ENCODE measurements at regions not wholly inside any gene's neighbourhood (a gene's known extent, or its start where the extent isn't known, plus 50 kb on each side); places are given as distances from the start of the nearest gene placed in this dataset.
A peak's percentile ranks its signal among the peaks of the same experiment; 100 is the strongest.

- no peak for DNase-seq (ENCODE audit: low read depth)
These were observed 273.9 kb downstream of the CDC5L start for GRCh38 chr6:44661221-44662008.

GRCh38 chr6:44662461-44663121, 275.1 kb downstream of the CDC5L start:
- no peak for DNase-seq (ENCODE audit: low read depth)

DNA sequence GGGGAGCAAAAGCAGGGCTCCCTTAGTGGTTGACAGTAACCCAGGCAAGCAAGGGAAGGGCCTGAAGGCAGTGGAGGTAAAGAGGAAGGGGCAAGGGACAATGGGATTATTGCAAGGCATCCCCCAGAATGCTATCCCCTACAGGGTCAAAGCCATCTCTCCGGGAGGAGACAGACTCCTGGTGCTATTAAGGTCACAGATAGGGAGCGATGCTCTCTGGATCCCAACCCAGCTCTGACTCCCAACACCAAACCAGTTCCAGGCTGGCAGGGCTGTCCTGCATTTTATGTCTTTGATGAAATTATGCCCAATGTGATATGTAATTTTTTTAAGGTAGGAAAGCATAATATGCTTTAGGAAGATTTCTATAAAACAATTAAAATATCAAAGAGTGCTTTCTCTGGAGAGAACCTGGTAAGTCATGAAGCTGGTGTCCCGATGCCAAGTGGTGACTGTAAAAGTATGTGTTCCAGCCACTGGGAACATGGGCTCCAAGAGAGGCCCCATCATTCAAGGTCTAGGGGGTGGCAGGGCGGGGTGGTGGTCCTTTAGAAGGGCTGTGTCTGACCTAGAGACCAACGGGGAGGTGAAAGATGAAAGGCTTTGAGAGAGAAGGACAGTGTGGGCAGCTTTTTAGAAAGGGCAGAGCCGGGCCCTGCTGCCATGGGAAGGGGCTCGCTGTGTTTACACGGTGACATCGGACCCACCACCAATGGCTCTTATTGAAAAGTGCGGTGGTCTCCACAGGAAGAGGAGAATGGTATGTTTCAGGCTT, 276.5 kb downstream of the CDC5L start:
- no peak for DNase-seq (ENCODE audit: low read depth)

GRCh38 chr6:44664716-44665115, 277.2 kb downstream of the CDC5L start:
- no peak for DNase-seq (ENCODE audit: low read depth)

GRCh38 chr6:44665143-44665542, 277.6 kb downstream of the CDC5L start:
- no peak for DNase-seq (ENCODE audit: low read depth)

DNA sequence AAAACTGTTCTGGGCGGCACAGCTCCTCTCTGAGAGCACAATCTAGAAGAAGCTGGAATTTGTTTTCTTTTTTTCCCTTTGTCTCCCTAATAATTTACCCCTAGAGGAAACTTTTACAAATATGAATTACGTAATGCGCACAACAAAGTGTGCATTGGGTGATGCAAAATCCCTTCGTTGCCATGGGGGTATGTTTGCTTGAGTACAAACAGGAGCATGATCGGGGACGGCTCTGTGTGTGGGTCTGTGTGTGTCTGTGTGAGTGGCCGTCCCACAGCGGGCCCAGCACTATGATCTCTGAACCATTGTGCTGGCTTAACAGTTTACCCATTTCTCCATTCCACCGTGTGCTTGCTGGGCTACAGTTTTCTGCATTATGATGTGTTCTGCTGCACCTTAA, 278.2 kb downstream of the CDC5L start:
- DNase-seq (ENCODE audit: low read depth): no peak

GRCh38 chr6:44666324-44666723, 278.8 kb downstream of the CDC5L start:
- DNase-seq (ENCODE audit: low read depth): no peak

GRCh38 chr6:44667226-44667625, 279.7 kb downstream of the CDC5L start:
- no peak for DNase-seq (ENCODE audit: low read depth)

- DNase-seq (ENCODE audit: low read depth): peak; percentile 14
These were observed 280.3 kb downstream of the CDC5L start for GRCh38 chr6:44667668-44668390.

- no peak for DNase-seq (ENCODE audit: low read depth)
These were observed 281.0 kb downstream of the CDC5L start for GRCh38 chr6:44668391-44668930.

- no peak for DNase-seq (ENCODE audit: low read depth)
These were observed 281.7 kb downstream of the CDC5L start for GRCh38 chr6:44668976-44669934.

- no peak for DNase-seq (ENCODE audit: low read depth)
These were observed 282.6 kb downstream of the CDC5L start for GRCh38 chr6:44670146-44670545.

DNA sequence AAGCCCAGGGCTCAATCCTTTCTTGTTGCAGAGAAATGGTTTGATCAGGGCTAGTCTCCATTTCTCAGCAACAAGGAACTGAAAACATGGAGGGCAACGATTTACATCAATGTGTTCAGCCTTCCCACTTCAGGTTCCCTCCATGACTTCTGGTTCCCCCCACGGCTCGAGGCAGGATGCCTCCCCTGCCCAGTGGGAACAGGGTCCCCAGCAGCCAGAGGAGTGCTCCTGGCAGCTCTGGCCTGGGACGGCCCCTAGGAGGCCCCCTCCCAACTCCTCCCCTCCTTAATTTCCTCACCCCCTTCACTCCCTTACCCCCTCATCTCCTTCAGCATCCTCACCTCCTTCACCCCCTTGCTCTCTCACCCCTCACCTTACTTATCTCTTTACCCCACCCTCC, 283.8 kb downstream of the CDC5L start:
- DNase-seq (ENCODE audit: low read depth): no peak

- no peak for DNase-seq (ENCODE audit: low read depth)
These were observed 284.6 kb downstream of the CDC5L start for GRCh38 chr6:44672086-44672485.

- no peak for DNase-seq (ENCODE audit: low read depth)
These were observed 285.3 kb downstream of the CDC5L start for GRCh38 chr6:44672841-44673240.

GRCh38 chr6:44674226-44675155, 287.0 kb downstream of the CDC5L start:
- no peak for DNase-seq (ENCODE audit: low read depth)

DNA sequence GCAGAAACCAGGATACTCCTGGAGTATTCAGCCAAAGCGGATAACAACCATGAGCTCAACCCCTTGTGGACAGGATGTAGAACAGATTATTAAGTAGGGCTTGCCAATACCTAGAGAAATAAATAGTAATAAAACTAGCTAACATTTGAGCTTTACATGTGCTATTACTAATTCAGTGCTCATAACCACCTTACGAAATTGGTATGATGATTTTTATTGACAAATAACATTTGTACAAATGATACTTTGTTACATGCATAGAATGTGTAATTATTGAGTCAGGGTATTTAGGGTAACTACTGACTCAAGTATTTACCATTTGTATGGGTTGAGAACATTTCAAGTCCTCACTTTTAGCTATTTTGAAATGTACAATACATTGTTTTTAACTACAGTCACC, 287.9 kb downstream of the CDC5L start:
- DNase-seq (ENCODE audit: low read depth): no peak

GRCh38 chr6:44676246-44676790, 288.8 kb downstream of the CDC5L start:
- DNase-seq (ENCODE audit: low read depth): no peak

- DNase-seq (ENCODE audit: low read depth): no peak
These were observed 289.4 kb downstream of the CDC5L start for GRCh38 chr6:44676826-44677433.

All from activated T-cell treated with anti-CD3 and anti-CD28 coated beads for 1 hour (primary cell).